Activated CD8-positive, alpha-beta T cell treated with anti-CD3 and anti-CD28 coated beads for 36 hours (primary cell): ENCODE measurements at regions not wholly inside any gene's neighbourhood (a gene's known extent, or its start where the extent isn't known, plus 50 kb on each side); places are given as distances from the start of the nearest gene placed in this dataset.
"Not testable (repeated sequence)": the region's sequence is repeated elsewhere in the genome, so short reads cannot be mapped to it uniquely, and the experiment has no call there.

Experiments used
- ATAC-seq: fragments of 200-7000 bp; cut with Tn5 transposase; one replicate; pipeline ENCODE4 v1.10.0; 2021; ENCODE audit warnings: mild to moderate bottlenecking, moderate library complexity
- CTCF ChIA-PET: fragments of 350-600 bp; sonication (Branson Sonifier 250); formaldehyde crosslinking; loops from one replicate; lab custom pipeline; 2021; ENCODE audit warnings: antibody characterized with exemption; lab: Charles Lee
- POLR2A ChIA-PET: fragments of 350-600 bp; sonication (Branson Sonifier 250); formaldehyde crosslinking; loops from one replicate; lab custom pipeline; 2021; ENCODE audit warnings: antibody characterized with exemption; lab: Charles Lee
- DNase-seq: peaks from one replicate; pipeline ENCODE4 v3.0.0-alpha.2; 2020
- H3K27ac Mint-ChIP-seq: one replicate; pipeline ENCODE4 v1.8.0; 2021; ENCODE audit warnings: mild to moderate bottlenecking, mixed read lengths
- H3K27me3 Mint-ChIP-seq: one replicate; pipeline ENCODE4 v1.8.0; 2021; ENCODE audit warnings: mixed read lengths
- H3K36me3 Mint-ChIP-seq: one replicate; pipeline ENCODE4 v1.8.0; 2021; ENCODE audit warnings: low read depth, mixed read lengths
- H3K4me1 Mint-ChIP-seq: one replicate; pipeline ENCODE4 v1.8.0; 2021; ENCODE audit warnings: low read depth, mixed read lengths
- H3K4me3 Mint-ChIP-seq: one replicate; pipeline ENCODE4 v1.8.0; 2021; ENCODE audit warnings: mild to moderate bottlenecking, moderate library complexity, mixed read lengths
- H3K9me3 Mint-ChIP-seq: one replicate; pipeline ENCODE4 v1.8.0; 2021; ENCODE audit warnings: mixed read lengths
- CTCF ChIP-seq: fragments of 200-600 bp; IDR thresholded peaks from one replicate; pipeline ENCODE4 v1.8.0; 2022; ENCODE audit warnings: antibody characterized with exemption, mild to moderate bottlenecking
- intact Hi-C: fragments of 100-400 bp; cut with micrococcal nuclease; formaldehyde crosslinking; loops from one replicate; pipeline ENCODE4 v1.10.0; 2022

DNA sequence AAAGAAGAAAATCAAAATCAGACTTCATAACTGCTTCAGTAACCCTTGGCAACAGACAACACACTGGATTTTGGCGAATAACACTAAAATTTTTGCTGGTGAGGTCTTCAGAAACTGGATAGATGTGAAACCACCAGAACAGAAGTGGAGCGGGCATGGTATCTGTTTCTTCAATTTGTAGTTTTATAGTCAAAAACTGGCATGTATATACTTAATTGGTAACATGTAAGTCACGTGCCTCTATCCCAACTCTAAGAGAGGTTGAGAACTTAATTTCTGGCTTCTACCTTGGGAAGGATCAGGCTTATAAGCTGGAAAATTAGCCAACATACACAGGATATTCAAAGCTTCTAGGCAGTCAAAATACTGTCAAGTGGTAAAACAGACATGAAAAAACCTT lies 172.6 kb upstream of the CHL1 start:
- H3K4me3 Mint-ChIP-seq = no peak overlapping the region
- H3K27me3 Mint-ChIP-seq = peaks cover 19% of the 10 kb centered on the region
- H3K27ac Mint-ChIP-seq = no peak overlapping the region
- TF ChIP-seq CTCF = no peak
- ATAC-seq (no peak), DNase-seq (no peak)
- H3K4me1 Mint-ChIP-seq = no peaks in the 10 kb centered on the region
- no peaks in the 10 kb centered on the region for H3K9me3 Mint-ChIP-seq
- ChIA-PET CTCF (no interaction called here), POLR2A (no interaction called here)
- intact Hi-C loops = no loop called here
- no peaks in the 10 kb centered on the region for H3K36me3 Mint-ChIP-seq

- CTCF ChIA-PET = no interaction called here
- no peak overlapping the region for H3K4me3 Mint-ChIP-seq
- H3K9me3 Mint-ChIP-seq = no peaks in the 10 kb centered on the region
- no peaks in the 10 kb centered on the region for H3K36me3 Mint-ChIP-seq
- POLR2A ChIA-PET = no interaction called here
- no peak for ATAC-seq
- H3K27ac Mint-ChIP-seq = no peak overlapping the region
- H3K4me1 Mint-ChIP-seq = no peaks in the 10 kb centered on the region
- intact Hi-C loops = no loop called here
- peaks cover 19% of the 10 kb centered on the region for H3K27me3 Mint-ChIP-seq
- DNase-seq = no peak
- TF ChIP-seq CTCF = no peak
Measured at GRCh38 chr3:25056-25455, 171.5 kb upstream of the CHL1 start.

DNA sequence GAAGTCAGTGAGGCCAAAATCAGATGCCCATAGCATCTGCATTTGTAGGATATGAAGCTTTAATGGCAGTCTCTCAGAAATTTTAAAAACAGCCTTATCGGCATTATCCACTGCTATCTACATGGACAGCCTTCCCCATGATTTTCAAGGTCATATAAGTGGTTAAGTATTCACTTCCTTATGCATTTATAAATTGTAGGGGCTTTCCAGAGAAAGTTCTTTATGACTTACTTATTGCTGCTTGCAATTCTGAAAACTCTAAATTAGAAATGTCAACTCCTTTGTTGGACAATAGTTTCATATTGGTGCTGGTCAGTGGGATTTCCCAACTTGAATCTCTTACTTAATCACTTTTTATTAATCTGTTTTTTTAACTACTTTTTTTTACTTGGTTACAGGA lies 160.6 kb upstream of the CHL1 start:
- DNase-seq, intact Hi-C loops, H3K4me1 Mint-ChIP-seq, H3K27ac Mint-ChIP-seq, H3K36me3 Mint-ChIP-seq, H3K27me3 Mint-ChIP-seq, CTCF ChIA-PET, H3K4me3 Mint-ChIP-seq, H3K9me3 Mint-ChIP-seq, ATAC-seq, POLR2A ChIA-PET: not testable (repeated sequence)

- CTCF ChIA-PET = interaction anchor here (2.4 kb wide), 1 partner anchor 311 kb away, joined by 8 read pairs; no protein-coding TSS in a partner anchor
- H3K4me3 Mint-ChIP-seq, POLR2A ChIA-PET, H3K9me3 Mint-ChIP-seq, H3K27ac Mint-ChIP-seq, H3K4me1 Mint-ChIP-seq, ATAC-seq, H3K36me3 Mint-ChIP-seq, intact Hi-C loops, DNase-seq: not testable (repeated sequence)
- peaks cover 18% of the 10 kb centered on the region for H3K27me3 Mint-ChIP-seq
Measured at GRCh38 chr3:42871-43744, 153.5 kb upstream of the CHL1 start.

DNA sequence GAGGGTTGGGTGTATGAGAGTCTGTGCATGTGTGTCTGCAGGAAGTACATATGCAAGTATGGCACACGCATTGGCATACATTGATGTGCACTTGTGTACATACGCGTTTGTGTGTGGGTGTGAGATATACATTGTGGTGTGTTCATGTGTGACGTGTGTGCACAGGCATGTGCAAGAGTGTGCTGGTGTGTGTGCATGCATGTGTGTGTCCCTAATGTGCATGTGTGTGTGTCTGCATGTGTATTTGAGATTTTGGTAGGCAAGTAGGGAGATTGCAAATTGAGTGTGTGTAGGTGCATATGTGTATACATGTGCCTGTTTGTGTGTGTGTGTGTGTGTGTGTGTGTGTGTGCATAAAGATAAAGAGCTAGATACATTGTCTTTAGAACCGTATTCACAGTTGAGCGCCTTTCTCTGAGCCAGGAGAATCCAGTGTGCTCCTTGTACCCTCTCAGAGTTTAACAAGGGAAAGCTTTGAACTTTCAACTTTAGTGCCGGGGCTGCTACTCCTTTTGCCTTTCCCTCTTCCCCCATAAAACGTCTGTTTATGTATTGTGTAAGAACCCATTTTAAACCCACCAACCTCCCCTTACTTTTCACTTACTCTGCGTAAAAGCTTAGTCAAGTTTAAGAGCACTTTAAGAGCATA lies 152.4 kb upstream of the CHL1 start:
- no peak for TF ChIP-seq CTCF
- ChIA-PET CTCF (no interaction called here), POLR2A (no interaction called here)
- no peak for DNase-seq
- Mint-ChIP-seq H3K4me1 (no peaks in the 10 kb centered on the region), H3K36me3 (no peaks in the 10 kb centered on the region), H3K27me3 (peaks cover 18% of the 10 kb centered on the region), H3K9me3 (no peaks in the 10 kb centered on the region), H3K27ac (no peak overlapping the region), H3K4me3 (no peak overlapping the region)
- ATAC-seq = no peak
- intact Hi-C loops = no loop called here

DNA sequence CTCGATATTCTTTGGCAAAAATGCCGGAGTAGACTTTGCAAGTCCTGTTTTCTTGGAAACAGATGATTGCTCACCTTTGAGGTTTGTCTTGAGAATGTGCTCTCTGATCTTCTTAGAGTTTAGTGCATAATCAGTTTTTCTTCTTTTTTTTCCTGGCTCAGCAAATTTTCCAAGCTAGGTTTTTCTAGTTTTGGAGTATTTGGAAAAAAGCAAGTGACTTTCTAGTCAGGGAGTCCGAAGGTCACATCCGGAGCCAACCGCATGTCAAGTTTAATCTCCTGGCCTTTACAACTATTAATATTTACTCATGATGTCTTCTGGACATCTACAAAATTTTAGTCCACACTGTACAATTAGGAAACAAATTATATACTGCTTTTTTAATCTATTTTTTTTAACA lies 151.6 kb upstream of the CHL1 start:
- H3K27me3 Mint-ChIP-seq = peaks cover 16% of the 10 kb centered on the region
- ATAC-seq, H3K4me3 Mint-ChIP-seq, H3K27ac Mint-ChIP-seq, H3K4me1 Mint-ChIP-seq, DNase-seq, intact Hi-C loops, H3K9me3 Mint-ChIP-seq, H3K36me3 Mint-ChIP-seq, POLR2A ChIA-PET: not testable (repeated sequence)
- CTCF ChIA-PET = interaction anchor here (0.8 kb wide), 1 partner anchor 309 kb away, joined by 4 read pairs; no protein-coding TSS in a partner anchor
